Muscle layer of colon (tissue), 2 donors: ENCODE measurements at regions not wholly inside any gene's neighbourhood (a gene's known extent, or its start where the extent isn't known, plus 50 kb on each side); places are given as distances from the start of the nearest gene placed in this dataset.

ENCODE experiments used
- H3K27ac ChIP-seq: one replicate; pipeline ENCODE4 v1.7.0; 2013; ENCODE audit warnings: low read depth, mild to moderate bottlenecking, low read length, moderate library complexity
- H3K27me3 ChIP-seq, 2 donors: one replicate each; pipeline ENCODE4 v1.7.0; 2013; ENCODE audit warnings: low read length in 2 of 2, mild to moderate bottlenecking in 2 of 2; ENCODE audit not compliant: insufficient read depth in 2 of 2, control insufficient read depth in 1 of 2
- H3K36me3 ChIP-seq: one replicate; pipeline ENCODE4 v1.7.0; 2013; ENCODE audit warnings: mild to moderate bottlenecking, low read length; ENCODE audit not compliant: insufficient read depth
- H3K4me1 ChIP-seq: one replicate; pipeline ENCODE4 v1.7.0; 2013; ENCODE audit warnings: mild to moderate bottlenecking, low read length; ENCODE audit not compliant: insufficient read depth
- H3K4me3 ChIP-seq, 2 donors: one replicate each; pipeline ENCODE4 v1.7.0; 2013; ENCODE audit warnings: low read length in 2 of 2, low read depth in 1 of 2, mild to moderate bottlenecking in 1 of 2, moderate library complexity in 1 of 2
- H3K9ac ChIP-seq: one replicate; pipeline ENCODE4 v1.7.0; 2013; ENCODE audit warnings: low read length
- H3K9me3 ChIP-seq: one replicate; pipeline ENCODE4 v1.7.0; 2013; ENCODE audit warnings: mild to moderate bottlenecking, low read length
- donor health status: abdominal sarcoma.
- donor health status: Adenocarcinoma of cecum.

DNA sequence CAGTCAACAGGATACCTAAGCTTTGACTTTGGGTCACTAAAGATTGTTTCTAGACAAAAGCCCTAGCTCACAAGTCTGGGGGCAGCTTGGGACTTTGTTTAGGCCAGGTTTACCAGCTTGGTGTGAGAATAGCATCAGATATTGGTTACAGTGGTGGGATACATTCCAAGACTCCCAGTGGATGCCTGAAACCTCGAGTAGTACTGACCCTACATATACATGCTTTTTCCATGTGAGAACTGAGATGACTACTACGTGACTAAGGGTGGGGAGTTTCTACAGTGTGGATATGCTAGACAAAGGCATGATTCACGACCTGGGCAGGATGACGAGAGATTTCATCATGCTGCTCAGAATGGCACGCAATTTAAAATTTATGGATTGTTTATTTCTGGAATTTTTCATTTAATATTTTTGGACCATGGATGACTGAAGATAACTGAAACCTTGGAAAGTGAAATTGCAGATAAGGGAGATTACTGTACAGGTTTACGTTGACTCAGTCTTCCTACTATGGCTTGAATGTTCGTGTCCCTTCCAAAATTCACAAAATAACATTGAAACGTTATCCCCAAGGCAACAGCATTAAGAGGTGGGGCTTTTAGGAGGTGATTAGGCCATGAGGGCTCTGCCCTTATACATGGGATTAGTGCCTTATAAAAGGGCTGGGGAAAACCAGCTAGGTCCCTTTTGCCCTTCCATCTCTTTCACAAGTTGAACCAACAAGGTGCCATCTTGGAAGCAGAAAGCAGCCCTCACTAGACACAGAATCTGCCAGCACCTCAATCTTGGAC, 50.2 kb upstream of the CTAGE1 start:
- H3K9ac ChIP-seq, result no peak overlapping the region
- H3K36me3 ChIP-seq, result no peaks in the 10 kb centered on the region
- H3K9me3 ChIP-seq, result no peaks in the 10 kb centered on the region
- H3K4me3 ChIP-seq, result no peak overlapping the region
- H3K27me3 ChIP-seq, result no peaks in the 10 kb centered on the region
- peaks cover 44% of the 10 kb centered on the region for H3K4me1 ChIP-seq
- no peak overlapping the region for H3K27ac ChIP-seq

DNA sequence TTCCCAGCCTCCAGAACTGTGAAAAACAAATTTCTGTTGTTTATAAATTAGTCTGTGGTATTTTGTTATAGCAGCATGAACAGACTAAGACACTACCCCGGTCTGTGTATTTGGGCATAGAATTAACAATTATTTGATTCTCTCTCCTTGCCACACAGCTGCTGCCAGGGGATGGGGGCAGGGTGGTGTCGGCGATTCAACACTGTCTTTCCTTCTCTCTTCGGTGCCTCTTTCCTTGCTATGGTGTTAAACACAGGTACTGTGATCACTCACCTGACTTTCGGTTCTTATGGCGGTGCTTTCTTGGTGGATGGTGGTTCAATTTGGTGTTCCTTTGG, 50.8 kb upstream of the CTAGE1 start:
- Histone ChIP-seq H3K9me3 (no peaks in the 10 kb centered on the region), H3K9ac (no peak overlapping the region), H3K27ac (no peak overlapping the region), H3K27me3 (no peaks in the 10 kb centered on the region), H3K4me3 (no peak overlapping the region), H3K36me3 (no peaks in the 10 kb centered on the region), H3K4me1 (peaks cover 44% of the 10 kb centered on the region)

DNA sequence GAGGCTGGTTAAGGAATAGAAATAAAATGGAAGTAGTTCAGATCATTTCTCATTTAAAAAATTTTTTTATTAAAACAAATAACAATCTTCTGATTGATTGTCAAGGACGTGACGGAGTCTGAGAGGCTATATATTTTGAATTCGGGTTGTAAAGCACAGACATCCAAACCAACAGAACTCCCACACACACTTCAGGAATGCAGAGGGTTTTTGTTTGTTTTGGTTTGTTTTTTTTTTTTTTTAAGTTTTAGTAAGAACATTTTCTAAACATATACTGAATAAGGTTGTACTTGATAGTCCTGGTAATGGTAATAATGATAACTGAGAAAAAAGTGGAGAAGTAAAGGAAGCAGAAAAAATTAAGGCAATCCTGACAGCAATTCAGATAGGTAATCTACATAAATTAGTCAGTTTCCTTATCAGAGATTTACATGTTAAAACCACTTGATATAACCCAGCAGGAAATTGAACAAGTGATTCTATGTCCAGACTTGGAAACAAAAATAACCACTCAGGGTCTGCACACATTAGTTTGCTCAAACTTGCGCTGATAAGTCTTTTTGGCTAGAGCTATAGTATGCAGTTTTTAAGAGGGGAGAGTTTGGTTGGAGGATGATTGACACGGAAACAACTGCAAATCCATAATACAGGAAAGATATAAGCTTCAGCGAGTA, 51.5 kb upstream of the CTAGE1 start:
- H3K4me3 ChIP-seq, result no peak overlapping the region
- H3K27me3 ChIP-seq, result no peaks in the 10 kb centered on the region
- H3K36me3 ChIP-seq, result no peaks in the 10 kb centered on the region
- H3K27ac ChIP-seq, result no peak overlapping the region
- no peaks in the 10 kb centered on the region for H3K9me3 ChIP-seq
- peaks cover 44% of the 10 kb centered on the region for H3K4me1 ChIP-seq
- H3K9ac ChIP-seq, result no peak overlapping the region

DNA sequence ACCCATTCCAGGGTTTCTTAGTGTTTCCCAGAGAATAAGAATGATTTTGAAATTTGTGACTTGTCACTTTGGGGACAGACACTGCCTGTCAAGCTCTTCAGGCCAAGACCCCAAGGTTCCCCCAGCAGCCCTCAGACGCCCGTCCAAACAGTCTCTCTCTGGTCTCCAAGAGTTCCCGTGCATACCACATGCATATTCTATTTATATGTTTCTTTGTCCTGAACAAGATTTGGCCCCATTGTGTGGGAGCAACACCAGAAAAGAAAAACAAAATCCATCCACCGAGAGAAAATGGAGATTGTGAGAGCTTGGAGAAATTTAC, 52.2 kb upstream of the CTAGE1 start:
- no peak overlapping the region for H3K27ac ChIP-seq
- no peaks in the 10 kb centered on the region for H3K9me3 ChIP-seq
- H3K36me3 ChIP-seq, result no peaks in the 10 kb centered on the region
- H3K4me3 ChIP-seq, result no peak overlapping the region
- H3K4me1 ChIP-seq, result peaks cover 44% of the 10 kb centered on the region
- H3K27me3 ChIP-seq, result no peaks in the 10 kb centered on the region
- H3K9ac ChIP-seq, result no peak overlapping the region

DNA sequence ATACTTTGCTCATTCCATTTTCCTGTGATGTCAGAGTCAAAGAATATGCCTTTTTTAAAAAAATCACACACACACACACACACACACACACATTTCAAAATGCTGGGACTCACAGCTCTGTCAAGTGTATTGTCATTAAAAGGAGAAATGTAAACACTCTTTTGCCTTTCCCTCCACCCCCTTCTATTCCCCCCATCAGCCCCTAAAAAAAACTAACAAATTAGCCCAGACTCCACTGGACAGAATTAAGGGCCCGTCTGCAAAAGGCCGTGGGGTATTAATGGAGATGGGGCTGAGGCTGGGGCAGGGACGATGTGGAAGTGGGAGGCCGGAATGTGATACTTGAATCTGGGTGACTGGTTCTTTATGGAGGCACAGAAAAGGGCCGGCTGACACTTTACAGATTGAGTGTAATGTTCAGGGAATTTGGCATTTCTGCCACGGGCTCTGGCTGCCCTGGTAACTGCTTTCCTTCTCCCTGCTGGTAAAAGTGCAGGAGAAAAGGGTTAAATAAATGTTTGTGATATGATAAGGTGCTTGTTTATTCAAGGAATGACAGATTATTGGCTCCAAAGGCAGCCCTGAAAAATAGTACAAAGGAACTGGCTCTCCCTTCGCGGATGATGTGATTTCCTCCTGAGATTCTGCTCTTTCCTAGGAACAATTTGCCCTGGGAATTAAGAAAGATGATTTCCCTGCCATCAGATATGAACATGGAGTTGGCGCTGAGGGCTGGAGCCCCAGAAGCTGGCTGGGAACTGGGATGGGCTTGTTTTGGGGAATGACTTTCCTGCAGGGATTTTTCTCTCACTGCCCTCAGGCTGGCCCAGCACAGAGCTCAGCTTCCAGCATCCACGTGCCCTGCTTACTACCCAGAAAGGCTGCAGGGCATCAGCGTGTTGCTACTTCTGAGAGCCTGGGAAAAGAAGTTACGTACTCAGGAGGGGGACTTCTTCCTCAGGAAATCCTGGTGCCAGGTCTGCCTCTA, 52.8 kb upstream of the CTAGE1 start:
- Histone ChIP-seq H3K36me3 (no peaks in the 10 kb centered on the region), H3K4me3 (no peak overlapping the region), H3K4me1 (peaks cover 44% of the 10 kb centered on the region), H3K27me3 (no peaks in the 10 kb centered on the region), H3K27ac (no peak overlapping the region), H3K9ac (no peak overlapping the region), H3K9me3 (no peaks in the 10 kb centered on the region)

DNA sequence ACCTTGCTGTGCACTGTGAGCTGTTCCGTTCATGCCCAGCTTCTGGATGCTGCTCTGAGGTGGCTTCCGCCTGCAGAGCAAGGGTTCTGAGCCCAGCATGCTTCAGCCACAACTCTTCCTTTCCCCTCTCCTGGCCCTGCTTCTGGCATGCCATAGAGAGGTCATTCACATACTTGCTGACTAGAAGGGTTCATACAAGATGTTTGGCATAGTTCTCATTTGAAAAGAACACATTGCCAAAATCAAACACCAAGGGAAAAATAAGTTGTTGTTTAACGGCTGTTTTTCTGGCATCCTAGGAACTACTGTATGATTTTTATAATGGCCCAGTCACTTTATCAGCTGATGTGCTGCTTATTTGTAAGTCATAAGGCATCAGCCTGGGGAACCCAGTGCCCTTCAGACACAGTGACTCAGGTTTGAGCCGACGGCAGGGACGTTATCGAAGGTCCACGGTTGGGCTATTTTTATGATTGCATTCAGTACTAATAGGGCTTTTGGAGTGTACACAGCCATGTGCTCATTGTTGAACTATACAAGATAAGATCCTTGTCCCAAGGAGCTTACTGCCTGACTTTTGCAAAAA, 53.9 kb upstream of the CTAGE1 start:
- no peak overlapping the region for H3K27ac ChIP-seq
- no peaks in the 10 kb centered on the region for H3K9me3 ChIP-seq
- no peak overlapping the region for H3K9ac ChIP-seq
- peaks cover 35% of the 10 kb centered on the region for H3K4me1 ChIP-seq
- H3K36me3 ChIP-seq, result no peaks in the 10 kb centered on the region
- no peak overlapping the region for H3K4me3 ChIP-seq
- no peaks in the 10 kb centered on the region for H3K27me3 ChIP-seq

DNA sequence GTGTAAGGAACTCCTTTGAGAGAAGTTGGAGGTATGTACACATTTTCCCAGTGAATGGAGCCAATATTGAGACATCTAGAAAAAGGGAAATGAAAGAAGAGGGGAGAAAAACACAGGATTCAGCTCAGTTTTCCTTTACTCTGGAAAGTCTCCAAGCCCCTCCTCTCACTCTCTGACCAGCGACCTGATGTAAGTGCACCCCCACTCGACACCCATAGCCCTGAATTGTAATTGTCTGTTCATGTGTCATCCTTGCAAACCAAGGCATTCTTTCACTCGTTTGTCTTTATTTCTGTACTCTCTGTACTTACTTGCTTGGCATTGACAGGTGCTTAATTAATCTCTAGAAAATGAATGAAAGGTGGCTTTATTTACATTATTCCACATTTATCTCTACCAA, 55.7 kb upstream of the CTAGE1 start:
- H3K9ac ChIP-seq, result no peak overlapping the region

DNA sequence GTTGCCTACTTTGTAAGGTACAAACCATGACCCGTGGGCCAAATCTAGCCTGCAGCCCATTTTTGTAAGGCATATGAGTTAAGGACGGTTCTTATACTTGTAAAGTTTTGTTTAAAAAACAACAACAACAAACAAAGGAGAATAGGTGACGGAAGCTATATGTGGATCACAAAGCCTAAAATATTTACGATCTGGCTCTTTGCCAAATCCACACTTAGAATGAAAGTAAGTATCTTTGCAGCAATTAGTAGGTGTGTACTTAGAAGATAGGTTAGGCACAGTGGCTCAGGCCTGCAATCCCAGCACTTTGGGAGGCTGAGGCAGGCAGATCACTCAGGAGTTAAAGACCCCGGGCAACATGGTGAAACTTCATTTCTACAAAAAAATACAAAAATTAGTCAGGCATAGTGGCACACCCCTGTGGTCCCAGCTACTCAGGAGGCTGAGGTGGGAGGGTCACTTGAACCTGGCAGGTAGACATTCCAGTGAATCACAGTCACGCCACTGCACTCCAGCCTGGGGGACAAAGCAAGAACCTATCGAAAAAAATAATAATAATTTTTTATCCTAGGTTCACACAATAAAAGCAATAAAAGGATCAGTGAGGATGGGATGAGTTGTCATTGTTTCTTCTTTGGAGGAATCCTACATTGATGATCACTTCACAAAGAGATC, 57.8 kb upstream of the CTAGE1 start:
- Histone ChIP-seq H3K27ac (no peak overlapping the region), H3K9me3 (no peaks in the 10 kb centered on the region), H3K4me1 (peaks cover 15% of the 10 kb centered on the region), H3K9ac (no peak overlapping the region), H3K36me3 (no peaks in the 10 kb centered on the region), H3K27me3 (no peaks in the 10 kb centered on the region), H3K4me3 (no peak overlapping the region)

More for the DNA sequence above, 55.7 kb upstream of the CTAGE1 start:
- H3K27ac ChIP-seq, result no peak overlapping the region
- peaks cover 24% of the 10 kb centered on the region for H3K4me1 ChIP-seq
- no peaks in the 10 kb centered on the region for H3K36me3 ChIP-seq
- no peaks in the 10 kb centered on the region for H3K27me3 ChIP-seq
- no peak overlapping the region for H3K4me3 ChIP-seq
- H3K9me3 ChIP-seq, result no peaks in the 10 kb centered on the region

DNA sequence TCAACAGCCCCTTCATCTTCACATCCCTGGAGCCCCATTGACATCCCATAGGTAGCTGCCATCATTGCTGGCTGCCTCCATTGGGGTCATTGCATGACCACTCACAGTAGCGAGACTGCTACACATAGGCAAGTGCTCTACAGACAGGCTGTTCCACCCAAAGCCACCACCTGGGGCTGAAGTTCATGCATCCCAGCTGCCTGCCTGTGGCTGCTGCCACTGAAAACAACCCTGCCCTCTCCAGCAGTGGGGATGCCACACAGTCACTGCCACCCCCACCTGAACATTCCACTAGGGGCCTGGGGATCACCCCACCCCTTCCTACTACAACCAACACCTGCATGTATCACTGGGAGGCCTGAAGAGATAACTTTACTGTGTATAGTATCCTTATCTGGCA, 59.5 kb upstream of the CTAGE1 start:
- H3K36me3 ChIP-seq, result no peaks in the 10 kb centered on the region
- H3K4me3 ChIP-seq, result no peak overlapping the region
- H3K4me1 ChIP-seq, result peaks cover under 1% of the 10 kb centered on the region

DNA sequence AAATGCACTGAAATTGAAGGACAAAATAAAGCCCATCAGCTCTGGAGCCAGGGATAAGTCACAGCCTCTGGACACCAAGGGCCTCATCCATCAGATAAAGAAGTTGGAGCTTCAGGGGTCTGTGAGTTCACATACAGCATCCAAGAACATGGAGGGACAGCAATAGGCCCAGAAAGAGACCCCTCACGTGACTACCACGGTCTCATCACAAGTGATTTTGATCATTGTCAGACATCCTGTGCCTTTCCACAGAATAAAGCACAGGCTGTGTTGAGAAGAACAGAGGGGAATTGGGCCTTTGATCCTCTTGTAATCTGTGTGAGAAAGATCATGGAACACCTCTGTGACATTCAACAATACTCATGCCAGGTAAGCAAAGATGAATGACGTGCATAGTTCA, 65.2 kb upstream of the CTAGE1 start:
- no peak overlapping the region for H3K4me3 ChIP-seq
- no peaks in the 10 kb centered on the region for H3K4me1 ChIP-seq
- H3K36me3 ChIP-seq, result no peaks in the 10 kb centered on the region
- H3K9me3 ChIP-seq, result no peaks in the 10 kb centered on the region
- H3K27ac ChIP-seq, result no peak overlapping the region
- no peak overlapping the region for H3K9ac ChIP-seq
- H3K27me3 ChIP-seq, result no peaks in the 10 kb centered on the region

More for the DNA sequence above, 59.5 kb upstream of the CTAGE1 start:
- H3K27ac ChIP-seq, result no peak overlapping the region
- H3K27me3 ChIP-seq, result no peaks in the 10 kb centered on the region
- no peaks in the 10 kb centered on the region for H3K9me3 ChIP-seq
- H3K9ac ChIP-seq, result no peak overlapping the region

DNA sequence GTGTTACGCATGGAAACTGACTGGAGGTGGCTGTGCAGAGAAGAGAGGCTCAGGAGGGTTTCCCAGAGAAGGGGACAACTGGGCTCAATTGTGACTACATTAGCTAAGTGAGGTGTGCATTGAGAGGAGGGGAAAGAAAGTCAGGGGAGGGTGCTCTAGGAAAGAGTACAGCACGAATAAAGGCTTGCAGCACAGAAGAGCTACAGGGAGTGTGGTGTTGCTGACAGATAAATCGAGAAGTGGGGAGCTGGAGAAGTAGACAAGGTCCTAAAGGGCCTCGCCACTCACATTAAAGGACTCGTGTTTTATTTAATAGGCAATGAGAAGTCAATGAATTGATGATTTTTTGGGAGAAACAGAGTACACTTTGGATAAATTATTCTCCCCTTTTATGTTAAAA, 65.7 kb upstream of the CTAGE1 start:
- H3K9me3 ChIP-seq, result no peaks in the 10 kb centered on the region
- H3K27me3 ChIP-seq, result no peaks in the 10 kb centered on the region
- no peaks in the 10 kb centered on the region for H3K36me3 ChIP-seq
- no peak overlapping the region for H3K9ac ChIP-seq
- no peak overlapping the region for H3K4me3 ChIP-seq
- no peaks in the 10 kb centered on the region for H3K4me1 ChIP-seq
- no peak overlapping the region for H3K27ac ChIP-seq
